GM23338 (cell line): ENCODE measurements at regions not wholly inside any gene's neighbourhood (a gene's known extent, or its start where the extent isn't known, plus 50 kb on each side); places are given as distances from the start of the nearest gene placed in this dataset.

Source experiments
- ATAC-seq: fragments of 200-7000 bp; cut with Tn5 transposase; 3 replicates; pipeline ENCODE4 v1.9.1; 2020
- DNase-seq: peaks from one replicate; pipeline ENCODE4 v3.0.0-alpha.2; 2015; ENCODE audit warnings: low spot score
- H2AFZ ChIP-seq: fragments of 200-600 bp; sonication (generic); 2 replicates; pipeline ENCODE4 v1.8.0; 2016; ENCODE audit warnings: antibody characterized with exemption, mild to moderate bottlenecking, moderate library complexity
- H3F3A ChIP-seq: fragments of 200-600 bp; sonication (generic); replicated peaks from 2 replicates; pipeline ENCODE4 v1.8.0; 2017; ENCODE audit warnings: antibody characterized with exemption, mixed run types, low read depth
- H3K27ac ChIP-seq: fragments of 200-600 bp; sonication (generic); 2 replicates; pipeline ENCODE4 v1.6.1; 2016; ENCODE audit warnings: low read depth
- H3K27me3 ChIP-seq: fragments of 200-600 bp; sonication (generic); 2 replicates; pipeline ENCODE4 v1.8.0; 2016; ENCODE audit warnings: mild to moderate bottlenecking, mixed run types, moderate library complexity; ENCODE audit not compliant: insufficient read depth
- H3K36me3 ChIP-seq: fragments of 200-600 bp; sonication (generic); 2 replicates; pipeline ENCODE4 v1.8.0; 2016; ENCODE audit warnings: mild to moderate bottlenecking; ENCODE audit not compliant: insufficient read depth
- H3K4me1 ChIP-seq: fragments of 200-600 bp; sonication (generic); 2 replicates; pipeline ENCODE4 v1.8.0; 2016; ENCODE audit warnings: mild to moderate bottlenecking, moderate library complexity; ENCODE audit not compliant: insufficient read depth
- H3K4me2 ChIP-seq: fragments of 200-600 bp; sonication (generic); 2 replicates; pipeline ENCODE4 v1.7.1; 2017; ENCODE audit warnings: mixed run types
- H3K4me3 ChIP-seq: fragments of 200-600 bp; sonication (generic); 2 replicates; pipeline ENCODE4 v1.6.1; 2016; ENCODE audit warnings: mixed run types
- H3K79me2 ChIP-seq: fragments of 200-600 bp; sonication (generic); replicated peaks from 2 replicates; pipeline ENCODE4 v1.8.0; 2017; ENCODE audit warnings: mild to moderate bottlenecking; ENCODE audit not compliant: insufficient read depth
- H3K9me2 ChIP-seq: fragments of 200-600 bp; sonication (generic); 2 replicates; pipeline ENCODE4 v1.8.0; 2017; ENCODE audit not compliant: insufficient read depth
- H4K20me1 ChIP-seq: fragments of 200-600 bp; sonication (generic); replicated peaks from 2 replicates; pipeline ENCODE4 v1.8.0; 2017; ENCODE audit warnings: mild to moderate bottlenecking; ENCODE audit not compliant: insufficient read depth
- H3K27ac Mint-ChIP-seq: 2 replicates; pipeline ENCODE4 v1.8.0; 2020; ENCODE audit warnings: inconsistent platforms, mild to moderate bottlenecking, moderate library complexity, mixed read lengths
- H3K27me3 Mint-ChIP-seq: 3 replicates; pipeline ENCODE4 v1.8.0; 2022; ENCODE audit warnings: low read depth, mild to moderate bottlenecking, moderate library complexity, mixed read lengths, inconsistent platforms; ENCODE audit not compliant: insufficient read depth, poor library complexity
- H3K36me3 Mint-ChIP-seq: 3 replicates; pipeline ENCODE4 v1.8.0; 2021; ENCODE audit warnings: low read depth, mild to moderate bottlenecking, inconsistent platforms, moderate library complexity, mixed read lengths
- H3K4me1 Mint-ChIP-seq: 3 replicates; pipeline ENCODE4 v1.8.0; 2020; ENCODE audit warnings: mild to moderate bottlenecking, inconsistent platforms, mixed read lengths
- H3K4me3 Mint-ChIP-seq: 3 replicates; pipeline ENCODE4 v1.8.0; 2021; ENCODE audit warnings: moderate library complexity, mild to moderate bottlenecking, inconsistent platforms, mixed read lengths
- H3K9me3 Mint-ChIP-seq: 3 replicates; pipeline ENCODE4 v1.8.0; 2020; ENCODE audit warnings: moderate library complexity, mild to moderate bottlenecking, inconsistent platforms, mixed read lengths
- CREB1 ChIP-seq: fragments of 250-450 bp; sonication (Bioruptor Pico); IDR thresholded peaks from 2 replicates; pipeline ENCODE4 v1.5.0; 2020; ENCODE audit warnings: low read depth, mild to moderate bottlenecking, moderate library complexity
- EZH2 ChIP-seq: fragments of 200-600 bp; sonication (generic); IDR thresholded peaks from one replicate; pipeline ENCODE4 v1.8.0; 2017; ENCODE audit warnings: antibody characterized with exemption, mild to moderate bottlenecking, low read depth; ENCODE audit not compliant: unreplicated experiment
- EZH2phosphoT487 ChIP-seq: fragments of 200-600 bp; sonication (generic); IDR thresholded peaks from one replicate; pipeline ENCODE4 v1.8.1; 2018; ENCODE audit warnings: antibody characterized with exemption; ENCODE audit not compliant: unreplicated experiment
- JUNB ChIP-seq: IDR thresholded peaks from one replicate; pipeline ENCODE4 v1.6.1; 2016; ENCODE audit warnings: antibody characterized with exemption; ENCODE audit not compliant: unreplicated experiment
- NANOG ChIP-seq: IDR thresholded peaks from 2 replicates; pipeline ENCODE4 v1.6.1; 2016; ENCODE audit warnings: antibody characterized with exemption, borderline replicate concordance
- POLR2AphosphoS5 ChIP-seq: IDR thresholded peaks from 2 replicates; pipeline ENCODE4 v1.6.1; 2016; ENCODE audit warnings: antibody characterized with exemption, low read depth
- STAT1 ChIP-seq: IDR thresholded peaks from one replicate; pipeline ENCODE4 v1.6.1; 2016; ENCODE audit warnings: antibody characterized with exemption; ENCODE audit not compliant: unreplicated experiment
- ZNF114 ChIP-seq: fragments of 250-450 bp; sonication (Bioruptor Pico); IDR thresholded peaks from 2 replicates; pipeline ENCODE4 v1.5.0; 2020; ENCODE audit warnings: mild to moderate bottlenecking, moderate library complexity
- ZNF331 ChIP-seq: fragments of 250-450 bp; sonication (Bioruptor Pico); IDR thresholded peaks from 2 replicates; pipeline ENCODE4 v1.5.0; 2020; ENCODE audit warnings: low read depth, mild to moderate bottlenecking, moderate library complexity
- TF ChIP-seq, protein P1 (sequence below): IDR thresholded peaks from one replicate; pipeline ENCODE4 v1.6.1; 2018; ENCODE audit warnings: antibody characterized with exemption; ENCODE audit not compliant: unreplicated experiment
- TF ChIP-seq, protein P2 (sequence below): IDR thresholded peaks from 2 replicates; pipeline ENCODE4 v1.6.1; 2016; ENCODE audit warnings: antibody characterized with exemption
- TF ChIP-seq, protein P3 (sequence below), 2 experiments: fragments of 200-600 bp in 1 of 2; sonication (generic) in 1 of 2; conservative IDR thresholded peaks; 2 replicates each; pipeline versions ENCODE4 v1.5.1 to v1.6.1; 2016 to 2017; ENCODE audit warnings: antibody characterized with exemption in 2 of 2, low read depth in 2 of 2, mild to moderate bottlenecking in 2 of 2, moderate library complexity in 1 of 2
- TF ChIP-seq, protein P4 (sequence below): fragments of 250-450 bp; sonication (Bioruptor Pico); IDR thresholded peaks from 2 replicates; pipeline ENCODE4 v1.5.0; 2020; ENCODE audit warnings: mild to moderate bottlenecking, moderate library complexity

DNA sequence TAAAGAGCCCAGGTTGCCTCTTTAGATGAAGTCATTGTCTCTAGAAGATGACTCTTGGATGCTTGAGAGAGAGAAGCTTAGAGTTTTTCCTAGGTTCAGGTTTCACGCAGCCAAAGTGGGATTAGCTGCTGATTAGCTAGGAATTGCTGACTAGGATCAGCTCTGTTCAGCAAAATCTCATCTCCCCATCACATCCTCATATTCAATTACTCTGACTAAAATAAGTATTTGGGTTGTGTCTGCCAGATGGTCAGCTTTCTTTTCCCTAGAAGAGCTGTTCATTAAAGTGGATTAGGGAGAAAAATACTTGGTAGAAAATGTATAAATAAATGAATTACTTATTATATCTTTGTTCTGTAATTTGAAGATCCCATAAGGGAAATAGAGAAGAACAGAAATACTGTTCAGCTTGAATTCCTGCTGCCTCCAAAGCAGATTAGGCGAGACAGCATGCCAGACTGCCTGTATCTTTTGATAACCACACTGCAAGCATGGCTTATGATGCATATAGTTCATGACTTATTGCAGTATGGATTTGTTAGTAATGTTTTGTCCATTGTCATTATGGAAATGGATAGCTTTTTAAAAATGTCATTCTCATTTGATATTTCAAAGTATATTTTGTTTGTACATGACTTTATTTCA, 184.8 kb upstream of the CD180 start:
- no peaks in the 10 kb centered on the region for H3K4me1 ChIP-seq
- H3K4me2 ChIP-seq: no peak overlapping the region
- no peak for DNase-seq

More for the DNA sequence above, 184.8 kb upstream of the CD180 start:
- Mint-ChIP-seq H3K27ac (no peak overlapping the region), H3K36me3 (no peaks in the 10 kb centered on the region), H3K4me1 (no peaks in the 10 kb centered on the region), H3K27me3 (no peaks in the 10 kb centered on the region), H3K4me3 (no peak overlapping the region), H3K9me3 (peaks cover 5% of the 10 kb centered on the region; the same call in 1 of the 3 replicates)
- no peak for TF ChIP-seq EZH2
- TF ChIP-seq POLR2AphosphoS5: no peak
- no peak for TF ChIP-seq CREB1 (CRISPR knock-in tag)
- TF ChIP-seq STAT1: no peak
- no peak for TF ChIP-seq JUNB
- TF ChIP-seq, protein P1, sequence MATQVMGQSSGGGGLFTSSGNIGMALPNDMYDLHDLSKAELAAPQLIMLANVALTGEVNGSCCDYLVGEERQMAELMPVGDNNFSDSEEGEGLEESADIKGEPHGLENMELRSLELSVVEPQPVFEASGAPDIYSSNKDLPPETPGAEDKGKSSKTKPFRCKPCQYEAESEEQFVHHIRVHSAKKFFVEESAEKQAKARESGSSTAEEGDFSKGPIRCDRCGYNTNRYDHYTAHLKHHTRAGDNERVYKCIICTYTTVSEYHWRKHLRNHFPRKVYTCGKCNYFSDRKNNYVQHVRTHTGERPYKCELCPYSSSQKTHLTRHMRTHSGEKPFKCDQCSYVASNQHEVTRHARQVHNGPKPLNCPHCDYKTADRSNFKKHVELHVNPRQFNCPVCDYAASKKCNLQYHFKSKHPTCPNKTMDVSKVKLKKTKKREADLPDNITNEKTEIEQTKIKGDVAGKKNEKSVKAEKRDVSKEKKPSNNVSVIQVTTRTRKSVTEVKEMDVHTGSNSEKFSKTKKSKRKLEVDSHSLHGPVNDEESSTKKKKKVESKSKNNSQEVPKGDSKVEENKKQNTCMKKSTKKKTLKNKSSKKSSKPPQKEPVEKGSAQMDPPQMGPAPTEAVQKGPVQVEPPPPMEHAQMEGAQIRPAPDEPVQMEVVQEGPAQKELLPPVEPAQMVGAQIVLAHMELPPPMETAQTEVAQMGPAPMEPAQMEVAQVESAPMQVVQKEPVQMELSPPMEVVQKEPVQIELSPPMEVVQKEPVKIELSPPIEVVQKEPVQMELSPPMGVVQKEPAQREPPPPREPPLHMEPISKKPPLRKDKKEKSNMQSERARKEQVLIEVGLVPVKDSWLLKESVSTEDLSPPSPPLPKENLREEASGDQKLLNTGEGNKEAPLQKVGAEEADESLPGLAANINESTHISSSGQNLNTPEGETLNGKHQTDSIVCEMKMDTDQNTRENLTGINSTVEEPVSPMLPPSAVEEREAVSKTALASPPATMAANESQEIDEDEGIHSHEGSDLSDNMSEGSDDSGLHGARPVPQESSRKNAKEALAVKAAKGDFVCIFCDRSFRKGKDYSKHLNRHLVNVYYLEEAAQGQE: no peak
- no peak for TF ChIP-seq NANOG
- TF ChIP-seq, protein P2, sequence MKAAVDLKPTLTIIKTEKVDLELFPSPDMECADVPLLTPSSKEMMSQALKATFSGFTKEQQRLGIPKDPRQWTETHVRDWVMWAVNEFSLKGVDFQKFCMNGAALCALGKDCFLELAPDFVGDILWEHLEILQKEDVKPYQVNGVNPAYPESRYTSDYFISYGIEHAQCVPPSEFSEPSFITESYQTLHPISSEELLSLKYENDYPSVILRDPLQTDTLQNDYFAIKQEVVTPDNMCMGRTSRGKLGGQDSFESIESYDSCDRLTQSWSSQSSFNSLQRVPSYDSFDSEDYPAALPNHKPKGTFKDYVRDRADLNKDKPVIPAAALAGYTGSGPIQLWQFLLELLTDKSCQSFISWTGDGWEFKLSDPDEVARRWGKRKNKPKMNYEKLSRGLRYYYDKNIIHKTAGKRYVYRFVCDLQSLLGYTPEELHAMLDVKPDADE: no peak
- TF ChIP-seq, protein P3, sequence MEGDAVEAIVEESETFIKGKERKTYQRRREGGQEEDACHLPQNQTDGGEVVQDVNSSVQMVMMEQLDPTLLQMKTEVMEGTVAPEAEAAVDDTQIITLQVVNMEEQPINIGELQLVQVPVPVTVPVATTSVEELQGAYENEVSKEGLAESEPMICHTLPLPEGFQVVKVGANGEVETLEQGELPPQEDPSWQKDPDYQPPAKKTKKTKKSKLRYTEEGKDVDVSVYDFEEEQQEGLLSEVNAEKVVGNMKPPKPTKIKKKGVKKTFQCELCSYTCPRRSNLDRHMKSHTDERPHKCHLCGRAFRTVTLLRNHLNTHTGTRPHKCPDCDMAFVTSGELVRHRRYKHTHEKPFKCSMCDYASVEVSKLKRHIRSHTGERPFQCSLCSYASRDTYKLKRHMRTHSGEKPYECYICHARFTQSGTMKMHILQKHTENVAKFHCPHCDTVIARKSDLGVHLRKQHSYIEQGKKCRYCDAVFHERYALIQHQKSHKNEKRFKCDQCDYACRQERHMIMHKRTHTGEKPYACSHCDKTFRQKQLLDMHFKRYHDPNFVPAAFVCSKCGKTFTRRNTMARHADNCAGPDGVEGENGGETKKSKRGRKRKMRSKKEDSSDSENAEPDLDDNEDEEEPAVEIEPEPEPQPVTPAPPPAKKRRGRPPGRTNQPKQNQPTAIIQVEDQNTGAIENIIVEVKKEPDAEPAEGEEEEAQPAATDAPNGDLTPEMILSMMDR (conservative IDR thresholded peaks at IDR 0.05; ENCODE audit: low read depth in 2 of 2): no peak
- TF ChIP-seq ZNF331 (CRISPR knock-in tag): no peak
- TF ChIP-seq ZNF114 (CRISPR knock-in tag): no peak
- no peak for TF ChIP-seq EZH2phosphoT487
- TF ChIP-seq, protein P4, sequence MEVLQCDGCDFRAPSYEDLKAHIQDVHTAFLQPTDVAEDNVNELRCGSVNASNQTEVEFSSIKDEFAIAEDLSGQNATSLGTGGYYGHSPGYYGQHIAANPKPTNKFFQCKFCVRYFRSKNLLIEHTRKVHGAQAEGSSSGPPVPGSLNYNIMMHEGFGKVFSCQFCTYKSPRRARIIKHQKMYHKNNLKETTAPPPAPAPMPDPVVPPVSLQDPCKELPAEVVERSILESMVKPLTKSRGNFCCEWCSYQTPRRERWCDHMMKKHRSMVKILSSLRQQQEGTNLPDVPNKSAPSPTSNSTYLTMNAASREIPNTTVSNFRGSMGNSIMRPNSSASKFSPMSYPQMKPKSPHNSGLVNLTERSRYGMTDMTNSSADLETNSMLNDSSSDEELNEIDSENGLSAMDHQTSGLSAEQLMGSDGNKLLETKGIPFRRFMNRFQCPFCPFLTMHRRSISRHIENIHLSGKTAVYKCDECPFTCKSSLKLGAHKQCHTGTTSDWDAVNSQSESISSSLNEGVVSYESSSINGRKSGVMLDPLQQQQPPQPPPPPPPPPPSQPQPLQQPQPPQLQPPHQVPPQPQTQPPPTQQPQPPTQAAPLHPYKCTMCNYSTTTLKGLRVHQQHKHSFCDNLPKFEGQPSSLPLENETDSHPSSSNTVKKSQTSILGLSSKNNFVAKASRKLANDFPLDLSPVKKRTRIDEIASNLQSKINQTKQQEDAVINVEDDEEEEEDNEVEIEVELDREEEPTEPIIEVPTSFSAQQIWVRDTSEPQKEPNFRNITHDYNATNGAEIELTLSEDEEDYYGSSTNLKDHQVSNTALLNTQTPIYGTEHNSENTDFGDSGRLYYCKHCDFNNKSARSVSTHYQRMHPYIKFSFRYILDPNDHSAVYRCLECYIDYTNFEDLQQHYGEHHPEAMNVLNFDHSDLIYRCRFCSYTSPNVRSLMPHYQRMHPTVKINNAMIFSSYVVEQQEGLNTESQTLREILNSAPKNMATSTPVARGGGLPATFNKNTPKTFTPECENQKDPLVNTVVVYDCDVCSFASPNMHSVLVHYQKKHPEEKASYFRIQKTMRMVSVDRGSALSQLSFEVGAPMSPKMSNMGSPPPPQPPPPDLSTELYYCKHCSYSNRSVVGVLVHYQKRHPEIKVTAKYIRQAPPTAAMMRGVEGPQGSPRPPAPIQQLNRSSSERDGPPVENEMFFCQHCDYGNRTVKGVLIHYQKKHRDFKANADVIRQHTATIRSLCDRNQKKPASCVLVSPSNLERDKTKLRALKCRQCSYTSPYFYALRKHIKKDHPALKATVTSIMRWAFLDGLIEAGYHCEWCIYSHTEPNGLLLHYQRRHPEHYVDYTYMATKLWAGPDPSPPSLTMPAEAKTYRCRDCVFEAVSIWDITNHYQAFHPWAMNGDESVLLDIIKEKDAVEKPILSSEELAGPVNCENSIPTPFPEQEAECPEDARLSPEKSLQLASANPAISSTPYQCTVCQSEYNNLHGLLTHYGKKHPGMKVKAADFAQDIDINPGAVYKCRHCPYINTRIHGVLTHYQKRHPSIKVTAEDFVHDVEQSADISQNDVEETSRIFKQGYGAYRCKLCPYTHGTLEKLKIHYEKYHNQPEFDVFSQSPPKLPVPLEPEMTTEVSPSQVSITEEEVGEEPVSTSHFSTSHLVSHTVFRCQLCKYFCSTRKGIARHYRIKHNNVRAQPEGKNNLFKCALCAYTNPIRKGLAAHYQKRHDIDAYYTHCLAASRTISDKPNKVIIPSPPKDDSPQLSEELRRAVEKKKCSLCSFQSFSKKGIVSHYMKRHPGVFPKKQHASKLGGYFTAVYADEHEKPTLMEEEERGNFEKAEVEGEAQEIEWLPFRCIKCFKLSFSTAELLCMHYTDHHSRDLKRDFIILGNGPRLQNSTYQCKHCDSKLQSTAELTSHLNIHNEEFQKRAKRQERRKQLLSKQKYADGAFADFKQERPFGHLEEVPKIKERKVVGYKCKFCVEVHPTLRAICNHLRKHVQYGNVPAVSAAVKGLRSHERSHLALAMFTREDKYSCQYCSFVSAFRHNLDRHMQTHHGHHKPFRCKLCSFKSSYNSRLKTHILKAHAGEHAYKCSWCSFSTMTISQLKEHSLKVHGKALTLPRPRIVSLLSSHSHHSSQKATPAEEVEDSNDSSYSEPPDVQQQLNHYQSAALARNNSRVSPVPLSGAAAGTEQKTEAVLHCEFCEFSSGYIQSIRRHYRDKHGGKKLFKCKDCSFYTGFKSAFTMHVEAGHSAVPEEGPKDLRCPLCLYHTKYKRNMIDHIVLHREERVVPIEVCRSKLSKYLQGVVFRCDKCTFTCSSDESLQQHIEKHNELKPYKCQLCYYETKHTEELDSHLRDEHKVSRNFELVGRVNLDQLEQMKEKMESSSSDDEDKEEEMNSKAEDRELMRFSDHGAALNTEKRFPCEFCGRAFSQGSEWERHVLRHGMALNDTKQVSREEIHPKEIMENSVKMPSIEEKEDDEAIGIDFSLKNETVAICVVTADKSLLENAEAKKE (CRISPR knock-in tag): no peak
- 0 out of 2 replicates have a peak overlapping the region, but pooled peaks have one; percentile 2 for H2AFZ ChIP-seq
- no peaks in the 10 kb centered on the region for H3K79me2 ChIP-seq
- no peaks in the 10 kb centered on the region for H3K27me3 ChIP-seq
- H3K9me2 ChIP-seq: peaks cover 12% of the 10 kb centered on the region; the same call in 1 of the 2 replicates
- no peaks in the 10 kb centered on the region for H4K20me1 ChIP-seq
- no peak overlapping the region for H3K27ac ChIP-seq
- H3K36me3 ChIP-seq: no peaks in the 10 kb centered on the region
- no peak overlapping the region for H3K4me3 ChIP-seq
- no peaks in the 10 kb centered on the region for H3F3A ChIP-seq
- ATAC-seq: no peak
